GM18508 (cell line): ENCODE measurements at regions not wholly inside any gene's neighbourhood (a gene's known extent, or its start where the extent isn't known, plus 50 kb on each side); places are given as distances from the start of the nearest gene placed in this dataset.
A peak's percentile ranks its signal among the peaks of the same experiment; 100 is the strongest.

Experiments used
- ATAC-seq: cut with Tn5 transposase; IDR thresholded peaks from one replicate; pipeline ENCODE4 v1.9.1; 2021; ENCODE audit warnings: moderate number of reproducible peaks; ENCODE audit not compliant: insufficient read depth, unreplicated experiment

DNA sequence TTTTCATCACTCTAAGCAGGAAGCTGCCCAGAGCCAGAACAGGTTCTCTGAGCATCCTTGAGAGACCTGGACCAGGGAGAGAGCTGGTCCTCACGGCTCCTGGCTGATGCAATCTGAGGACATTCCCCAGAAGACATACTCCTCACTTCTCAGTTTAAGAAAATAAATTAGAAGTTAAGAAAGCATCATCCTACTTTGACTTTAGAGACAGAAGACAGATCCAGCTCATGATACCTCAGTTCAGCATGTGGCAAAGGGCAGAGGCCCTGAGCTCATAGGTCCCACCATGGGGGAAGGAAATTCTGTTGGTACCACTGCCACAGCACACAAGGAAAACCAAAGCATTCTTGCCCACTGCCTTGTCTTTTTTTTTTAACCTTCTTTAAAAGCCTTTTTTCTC, 378.1 kb upstream of the JARID2 start:
- no peak for ATAC-seq

DNA sequence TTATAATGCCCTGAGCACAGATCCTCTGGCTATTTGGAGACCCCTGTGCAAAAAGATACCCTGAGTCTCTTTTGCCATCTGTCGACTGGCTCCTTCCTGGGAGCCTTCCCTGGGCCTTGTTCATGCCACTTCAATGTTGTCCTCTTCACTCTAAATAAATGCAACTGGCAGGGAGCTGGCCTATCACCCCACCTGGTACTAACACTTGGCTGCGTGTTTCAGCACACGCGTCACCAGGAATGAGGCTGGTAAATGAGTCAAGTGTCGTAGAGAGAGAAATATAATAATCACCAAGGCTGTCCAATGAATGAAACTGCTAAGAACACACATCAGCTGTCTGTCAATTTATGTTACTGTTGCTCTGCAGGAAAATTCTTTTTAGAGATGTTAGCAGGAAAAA, 374.6 kb upstream of the JARID2 start:
- ATAC-seq: no peak

DNA sequence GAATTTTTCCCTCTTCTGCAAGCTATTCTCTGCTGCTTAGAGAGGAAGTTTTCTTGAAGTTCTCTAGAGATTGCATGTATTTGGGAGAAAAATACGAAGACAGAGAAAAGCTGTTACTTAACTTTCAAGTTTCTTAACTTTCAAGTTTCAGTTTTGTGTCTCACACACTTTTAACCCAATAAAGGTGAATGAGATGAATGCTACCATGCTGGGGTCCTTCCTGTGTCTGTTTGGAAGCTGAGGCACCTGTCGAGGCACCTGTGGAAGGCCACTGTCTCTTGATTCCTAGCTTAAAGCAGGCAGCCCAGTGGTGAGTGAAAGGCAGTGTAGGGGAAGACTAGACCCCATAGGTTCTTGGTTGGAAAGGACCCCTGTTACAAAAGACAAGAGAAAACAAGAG, 372.8 kb upstream of the JARID2 start:
- ATAC-seq: no peak

DNA sequence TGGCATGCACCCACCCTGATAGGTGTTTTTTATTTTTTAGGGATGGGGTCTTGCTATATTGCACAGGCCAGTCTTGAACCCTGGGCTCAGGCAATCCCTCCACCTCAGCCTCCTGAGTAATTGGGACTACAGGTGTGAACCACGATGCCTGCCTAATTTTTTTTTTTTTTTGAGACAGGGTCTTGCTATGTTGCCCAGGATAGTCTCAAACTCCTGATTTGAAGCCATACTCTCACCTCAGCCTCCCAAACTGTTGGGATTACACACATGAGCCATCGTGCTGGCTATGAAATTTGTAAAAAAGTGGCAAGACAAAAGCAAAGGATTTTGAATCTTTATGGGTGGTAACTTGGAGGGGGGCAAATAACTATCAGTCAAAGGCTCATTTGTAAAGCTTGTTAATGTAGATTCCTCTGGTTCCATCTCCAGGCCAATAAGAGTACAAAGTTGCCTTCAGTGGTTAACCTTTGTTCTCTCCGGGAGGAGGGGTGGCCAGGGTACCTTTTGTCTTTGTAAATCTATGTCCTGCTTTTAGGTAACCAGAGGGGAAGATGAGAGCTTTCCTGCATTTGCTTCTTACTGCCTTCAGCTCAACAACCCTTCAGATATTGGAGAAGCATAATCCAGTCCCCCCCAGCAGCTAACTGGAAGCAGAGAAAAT, 372.0 kb upstream of the JARID2 start:
- no peak for ATAC-seq

DNA sequence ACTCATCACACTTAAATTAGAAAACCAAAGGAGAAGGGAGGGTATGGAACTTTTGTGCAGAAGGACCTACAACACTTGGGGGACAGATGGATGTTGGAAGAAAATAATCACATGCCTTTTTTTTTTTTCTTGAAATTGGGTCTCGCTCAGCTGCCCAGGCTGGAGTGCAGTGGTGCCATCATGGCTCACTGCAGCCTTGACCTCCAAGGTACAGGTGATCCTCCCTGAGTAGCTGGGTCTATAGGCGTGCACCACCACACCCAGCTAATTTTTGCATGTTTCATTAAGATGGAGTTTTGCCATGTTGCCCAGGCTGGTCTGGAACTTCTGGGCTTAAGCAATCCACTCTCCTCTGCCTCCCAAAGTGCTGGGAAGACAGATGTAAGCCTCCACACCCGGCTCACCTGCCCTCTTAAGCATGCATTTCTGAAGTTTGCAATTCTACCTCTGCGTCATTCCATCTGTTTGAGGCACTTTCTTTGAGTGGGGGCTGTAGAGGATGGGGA, 370.8 kb upstream of the JARID2 start:
- ATAC-seq: no peak

DNA sequence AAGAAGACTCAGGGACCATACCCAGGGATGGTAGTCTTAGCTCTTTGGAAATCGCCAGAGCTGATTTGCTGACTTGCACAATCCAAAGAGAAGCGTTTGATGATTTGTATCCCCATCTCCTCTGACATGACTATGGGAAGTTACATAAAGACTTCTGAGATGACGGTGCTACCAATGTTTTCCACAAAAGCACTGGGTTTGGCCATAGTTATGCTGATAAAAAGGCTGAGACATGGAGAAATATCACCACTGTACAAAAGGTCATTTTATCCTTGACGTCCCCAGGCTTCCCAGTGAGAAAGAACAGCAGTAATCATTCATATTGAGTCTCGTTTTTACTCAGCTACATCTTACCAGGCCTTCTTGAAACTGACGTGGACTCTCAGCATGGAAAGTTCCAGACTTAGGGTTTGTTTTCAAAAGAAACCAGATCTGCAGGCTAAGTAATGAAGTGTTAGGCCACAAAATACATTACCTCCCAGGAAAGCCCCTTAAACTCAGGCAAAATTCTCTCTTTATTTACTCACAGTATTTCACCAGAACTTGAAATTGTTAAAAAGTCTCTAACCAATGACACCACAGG, 370.3 kb upstream of the JARID2 start:
- ATAC-seq: no peak

DNA sequence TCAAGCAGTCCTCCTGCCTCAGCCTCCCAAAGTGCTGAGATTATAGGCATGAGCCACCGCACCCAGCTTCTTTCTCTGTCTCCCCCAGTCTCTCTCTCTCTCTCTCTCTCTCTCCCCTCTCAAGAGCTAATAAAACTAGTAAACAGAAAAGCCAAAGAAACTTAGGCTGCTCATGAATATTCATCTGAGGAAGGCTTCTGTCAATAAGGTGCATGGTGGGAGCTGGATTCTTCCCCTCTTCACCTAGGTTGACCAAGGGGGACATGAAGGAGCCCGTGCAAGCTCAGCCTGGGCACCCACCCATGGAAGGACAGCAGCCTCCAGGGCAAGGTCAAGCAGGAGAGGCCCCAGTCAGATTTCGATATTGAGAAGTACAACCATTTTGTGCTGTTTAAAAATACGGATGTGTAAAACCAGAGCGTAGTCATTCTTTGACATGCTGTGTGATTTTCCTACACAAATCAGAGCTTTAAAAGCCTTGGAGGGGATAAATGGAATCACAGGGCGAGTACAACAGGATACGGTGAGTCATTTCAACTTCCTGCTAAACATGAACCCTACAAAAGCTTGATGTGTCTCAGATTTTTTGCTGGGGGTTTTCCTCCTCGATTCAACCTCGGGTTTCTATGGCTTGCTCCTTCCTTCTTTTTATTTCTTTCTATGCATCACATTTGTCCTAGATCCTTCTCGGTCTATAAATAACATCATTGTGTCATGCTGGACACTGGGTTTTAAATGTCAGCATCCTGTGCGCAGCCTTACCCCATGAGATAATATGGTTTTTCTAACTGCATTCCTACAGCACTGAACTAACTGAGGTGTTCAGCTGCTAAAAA, 368.9 kb upstream of the JARID2 start:
- ATAC-seq: peak; percentile 39

DNA sequence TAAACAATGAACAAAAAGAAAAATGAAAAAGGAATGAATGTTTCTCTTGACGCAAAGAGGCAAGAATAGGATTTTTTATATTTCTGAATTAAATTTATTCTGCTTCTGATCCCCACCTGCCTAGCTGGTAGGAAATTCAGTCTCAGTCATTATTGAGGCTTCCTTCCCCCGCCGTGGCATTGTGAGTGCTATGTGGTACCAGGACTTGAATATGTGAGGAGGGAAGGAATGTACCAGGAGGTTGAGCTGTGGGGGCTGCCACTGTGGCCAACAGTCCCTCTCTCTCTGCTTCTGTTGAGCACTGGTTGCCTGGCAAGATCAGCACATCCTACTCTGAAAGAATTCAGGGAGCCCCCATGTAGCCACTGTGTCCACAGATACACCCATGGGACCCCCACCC, 368.1 kb upstream of the JARID2 start:
- ATAC-seq: no peak

DNA sequence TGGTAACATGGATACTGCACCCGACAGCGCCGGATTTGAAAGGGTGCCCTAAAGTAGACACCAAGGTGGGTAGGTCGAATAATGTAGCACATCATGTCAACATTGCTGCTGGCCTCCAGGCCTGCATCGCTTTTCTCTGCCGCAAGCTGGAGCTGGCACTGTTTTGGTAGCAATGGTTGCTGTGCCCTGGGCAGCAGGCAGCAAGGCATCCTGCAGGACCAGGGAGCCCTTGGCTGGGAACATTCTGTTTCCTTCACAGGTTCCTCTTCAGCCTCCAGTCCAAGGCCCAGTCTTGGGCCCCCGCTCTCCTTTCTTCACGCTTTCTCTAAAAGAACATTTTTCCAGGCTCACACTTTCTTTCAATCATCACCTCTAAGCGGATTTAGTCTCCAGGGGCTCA, 365.8 kb upstream of the JARID2 start:
- no peak for ATAC-seq

DNA sequence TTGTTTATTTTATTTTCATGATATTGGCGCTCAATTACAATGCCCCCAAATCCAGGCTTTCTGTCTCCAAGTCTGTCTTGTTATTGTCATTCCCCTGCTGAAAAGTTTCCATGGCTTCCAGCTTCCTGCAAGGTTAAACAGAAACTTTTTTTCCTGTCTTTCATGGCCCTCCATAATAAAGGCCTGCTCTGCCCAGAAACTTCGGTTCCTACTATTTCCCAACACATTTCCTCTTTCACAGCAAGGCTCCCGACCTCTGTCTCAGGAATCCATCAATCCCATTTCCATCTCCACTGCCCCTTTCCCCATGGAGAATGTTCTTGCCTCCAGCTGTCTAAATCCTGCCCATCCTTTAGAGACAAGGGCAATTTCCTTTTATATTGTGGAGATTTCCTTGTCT, 365.2 kb upstream of the JARID2 start:
- no peak for ATAC-seq

DNA sequence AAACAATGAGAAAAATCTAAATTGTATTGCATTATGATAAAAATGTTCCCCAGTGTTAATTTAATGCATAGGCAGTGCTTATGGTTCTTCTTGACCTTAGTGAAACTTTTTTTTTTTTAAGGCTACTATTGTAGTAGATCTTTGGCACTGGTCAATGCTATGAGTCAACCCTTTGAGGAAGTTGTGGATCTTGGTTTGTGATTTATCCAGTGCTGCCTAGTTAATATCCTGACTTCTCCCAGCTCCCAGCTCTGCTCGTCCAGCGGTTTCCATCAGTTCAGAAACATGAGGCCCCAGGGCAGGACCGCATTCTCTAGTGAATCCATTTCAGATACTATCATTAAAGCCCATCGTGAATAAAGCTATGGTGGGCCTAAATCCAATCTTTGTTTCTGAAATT, 364.5 kb upstream of the JARID2 start:
- no peak for ATAC-seq

DNA sequence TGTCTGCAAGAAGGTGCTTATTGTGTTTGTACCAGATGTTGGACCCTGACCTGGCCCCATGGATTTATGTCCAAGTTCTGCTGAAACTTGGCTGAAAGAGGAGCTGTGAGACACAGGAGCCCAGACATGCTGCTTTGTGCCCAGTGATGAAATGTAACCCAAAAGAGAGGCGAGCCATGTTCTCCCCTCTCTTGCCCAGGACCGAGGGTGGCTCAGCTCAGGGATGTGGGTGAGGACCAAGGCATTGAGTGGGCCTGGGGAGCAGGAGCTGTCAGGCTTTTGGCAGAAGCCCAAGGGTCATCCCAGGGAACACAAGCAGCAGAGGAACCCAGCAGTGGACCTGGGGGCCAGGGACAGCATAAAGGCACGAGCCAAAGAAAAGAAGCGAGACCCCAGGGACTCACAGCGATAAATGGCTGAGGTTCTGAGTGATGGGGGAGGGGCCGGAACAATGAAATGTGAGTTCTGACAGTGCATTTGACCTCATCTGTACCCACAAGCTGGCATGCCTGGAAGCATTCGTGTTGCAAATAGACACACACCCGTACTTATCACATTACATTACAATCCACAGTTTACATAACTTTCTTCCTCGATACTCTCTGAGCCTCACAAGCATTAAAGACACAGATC, 363.4 kb upstream of the JARID2 start:
- ATAC-seq: no peak

DNA sequence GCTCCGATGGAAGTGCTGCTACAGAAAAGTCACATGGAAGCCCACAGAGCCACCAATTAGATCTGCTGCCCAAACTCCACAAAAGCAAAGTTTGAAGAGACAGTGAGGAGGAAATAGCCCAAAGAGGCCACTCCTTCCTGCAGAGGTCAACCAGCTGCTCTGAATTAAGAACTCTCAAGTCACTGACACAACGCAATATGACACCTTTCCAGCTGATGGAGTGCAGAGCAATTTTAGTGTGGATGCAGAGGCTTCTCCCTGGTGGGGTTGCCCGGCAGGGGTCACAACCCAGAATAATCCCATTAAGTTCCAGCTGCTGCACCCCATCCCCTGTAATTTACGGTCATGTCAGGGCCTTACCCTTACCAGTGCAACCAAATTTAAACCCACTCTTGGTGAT, 361.9 kb upstream of the JARID2 start:
- no peak for ATAC-seq

DNA sequence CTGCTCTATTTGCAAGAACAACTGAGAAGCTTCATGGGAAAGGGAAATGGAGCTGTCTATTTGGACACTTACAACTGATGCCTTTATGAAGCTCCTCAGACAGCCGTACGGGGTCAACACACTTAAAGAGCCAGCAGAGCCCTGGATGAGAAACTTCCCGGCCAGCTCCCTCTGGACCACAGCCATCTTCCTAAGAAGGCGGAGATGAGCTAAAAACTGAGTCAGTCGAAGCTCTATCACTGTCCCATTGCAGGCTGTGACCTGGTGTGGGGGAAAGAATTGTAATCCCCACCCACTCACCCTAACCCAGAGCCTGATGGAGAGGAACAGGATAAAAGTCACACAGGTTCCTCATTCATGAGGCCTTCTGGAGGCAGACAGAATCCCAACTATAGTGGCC, 360.4 kb upstream of the JARID2 start:
- ATAC-seq: no peak

DNA sequence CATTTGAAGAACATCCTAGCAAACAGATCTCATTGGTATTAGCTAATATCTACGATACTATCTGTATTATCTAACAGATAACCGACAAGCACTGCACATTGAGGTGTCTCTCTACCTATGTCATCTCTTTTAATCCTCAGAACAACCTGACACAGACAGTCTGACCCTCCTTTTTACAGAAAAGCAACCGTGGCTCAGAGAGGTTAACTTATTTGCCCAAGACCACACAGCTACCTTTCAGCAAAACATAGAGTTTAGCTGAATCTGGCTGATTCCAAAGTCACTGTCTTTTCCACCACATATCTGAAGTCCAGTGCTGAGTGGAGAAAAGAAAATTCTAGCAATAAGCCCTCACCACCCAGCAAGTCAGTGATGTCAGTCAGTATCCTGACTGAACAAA, 358.7 kb upstream of the JARID2 start:
- ATAC-seq: no peak

DNA sequence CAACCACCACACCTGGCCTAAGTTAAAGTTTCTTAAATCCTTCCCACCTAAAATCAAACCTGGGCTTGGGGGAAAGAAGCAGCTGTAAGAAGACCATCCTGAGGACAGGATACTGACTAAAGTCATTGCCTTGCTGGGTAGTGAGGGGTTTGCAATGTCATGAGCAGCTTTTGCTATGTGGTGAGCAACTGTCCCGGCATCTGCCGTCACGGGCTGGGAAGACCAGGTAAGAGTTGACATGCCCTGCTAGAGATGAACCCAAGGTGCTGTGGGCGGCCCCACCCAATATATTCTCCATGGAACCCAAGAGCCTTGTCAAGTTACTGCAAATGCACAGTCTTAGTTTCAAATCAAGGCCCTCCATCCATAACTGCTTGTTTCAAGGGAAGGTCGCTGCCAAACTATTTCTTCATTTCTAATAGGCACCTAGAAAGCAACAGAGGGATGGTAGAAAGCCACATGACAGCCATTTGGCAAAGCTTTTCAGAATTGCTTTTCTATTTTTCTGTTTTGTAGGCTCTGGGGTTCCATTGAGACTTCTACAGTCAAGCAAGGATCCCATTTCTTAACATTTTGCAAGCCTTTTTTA, 357.8 kb upstream of the JARID2 start:
- ATAC-seq: no peak

DNA sequence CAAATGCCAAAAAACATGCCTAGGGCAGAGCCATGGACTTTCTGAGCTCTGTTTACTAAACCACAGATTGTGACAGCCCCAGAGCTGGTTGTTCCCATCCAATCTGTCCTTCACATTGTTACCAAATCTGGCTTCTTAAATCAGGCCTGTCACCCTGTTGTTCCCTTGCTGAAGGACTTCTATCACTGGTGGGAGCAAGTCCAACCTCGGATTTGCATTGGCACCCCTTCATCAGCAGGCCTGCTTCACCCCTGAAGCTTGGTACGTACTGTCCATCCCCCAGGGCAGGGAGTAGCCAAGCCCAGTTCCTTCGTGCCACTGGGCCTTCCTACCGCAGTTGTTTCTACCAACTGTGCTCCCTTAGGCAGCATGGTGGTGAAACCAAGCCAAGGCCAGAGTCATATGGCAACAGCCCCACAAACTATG, 357.3 kb upstream of the JARID2 start:
- ATAC-seq: no peak

DNA sequence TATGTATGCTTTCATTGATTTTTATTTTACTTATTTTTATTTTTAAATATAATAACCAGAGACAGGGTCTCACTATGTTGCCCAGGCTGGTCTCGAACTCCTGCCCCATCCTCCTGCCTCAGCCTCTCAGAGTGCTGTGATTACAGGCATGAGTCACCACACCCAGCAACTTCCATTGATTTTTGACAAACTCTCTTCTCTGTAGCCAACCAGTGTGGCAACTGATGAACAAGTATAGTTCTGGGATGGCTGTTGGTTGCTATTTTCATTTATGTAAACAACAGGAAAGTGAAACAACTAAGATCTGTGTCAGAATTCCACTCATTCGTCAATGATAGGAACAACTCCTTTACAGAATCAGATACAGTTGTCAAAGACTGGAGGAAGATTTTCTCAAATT, 356.7 kb upstream of the JARID2 start:
- no peak for ATAC-seq

DNA sequence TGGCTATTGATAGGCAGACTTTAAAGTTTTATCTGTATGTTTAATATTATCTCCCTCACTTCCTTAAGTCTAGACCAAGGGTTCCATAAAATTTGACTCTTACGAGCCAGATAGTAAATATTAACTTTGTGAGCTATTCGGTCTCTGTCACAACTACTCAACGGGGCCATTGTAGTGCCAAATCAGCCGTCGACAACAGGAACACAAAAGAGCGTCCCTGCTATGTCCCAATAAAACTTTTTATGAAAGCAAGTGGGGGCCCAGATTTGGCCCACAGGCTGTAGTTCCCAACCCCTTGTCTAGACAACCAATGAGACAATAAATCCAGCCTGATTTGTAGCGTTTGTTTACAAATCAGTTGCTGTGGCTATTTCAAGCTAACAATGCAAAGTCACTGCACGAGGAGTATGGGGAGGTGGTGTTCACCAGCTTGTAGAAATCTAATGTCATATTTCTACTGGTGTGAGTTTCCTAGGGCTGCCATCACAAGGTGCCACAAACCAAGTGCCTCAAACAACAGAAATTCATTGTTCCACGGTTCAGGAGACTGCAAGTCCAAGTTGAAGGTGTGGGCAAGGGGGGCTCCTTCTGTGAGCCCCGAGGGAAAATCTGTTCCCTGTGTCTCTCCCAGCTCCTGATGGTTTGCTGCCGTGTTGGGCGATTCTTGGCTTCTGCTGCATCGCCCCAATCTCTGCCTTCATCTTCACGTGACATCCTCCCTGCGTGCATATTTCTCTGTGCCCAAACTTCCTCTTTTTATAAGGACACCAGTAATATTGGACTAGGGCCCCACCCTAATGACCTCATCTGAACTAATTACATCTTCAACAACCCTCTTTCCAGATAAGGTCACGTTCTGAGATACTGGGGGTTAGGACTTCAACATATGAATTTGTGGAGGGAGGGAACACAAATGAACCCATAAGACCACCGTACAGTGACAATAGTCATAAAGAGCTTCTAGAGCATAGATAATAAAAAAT, 356.0 kb upstream of the JARID2 start:
- ATAC-seq: no peak
